ENCODE measurements at regions not wholly inside any gene's neighbourhood (a gene's known extent, or its start where the extent isn't known, plus 50 kb on each side); places are given as distances from the start of the nearest gene placed in this dataset.
A peak's percentile ranks its signal among the peaks of the same experiment; 100 is the strongest.

DNA sequence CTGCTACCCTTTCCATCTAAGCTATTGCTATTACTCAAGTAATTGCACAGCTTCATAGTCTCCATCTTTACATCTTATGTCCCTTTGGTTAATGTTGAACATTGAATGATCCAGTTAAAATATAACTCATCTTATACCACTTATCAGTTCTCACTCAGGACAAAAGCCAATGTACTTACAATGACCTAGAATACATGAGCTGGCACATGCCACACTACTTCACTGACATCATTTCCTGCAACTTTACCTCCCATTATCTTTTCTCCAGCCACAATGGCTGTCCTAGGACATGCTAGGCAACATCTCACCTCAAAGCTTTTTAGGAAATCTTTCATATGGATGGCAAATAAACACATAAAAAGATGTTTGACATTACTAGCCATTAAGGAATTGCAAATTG is 309.2 kb downstream of the FOXG1 start:
- Histone ChIP-seq H3K4me3 (no peak overlapping the region), H3K4me1 (no peaks in the 10 kb centered on the region), H3K9me3 (no peaks in the 10 kb centered on the region), H3K36me3 (no peaks in the 10 kb centered on the region), H3K27ac (no peak overlapping the region), H3K27me3 (no peaks in the 10 kb centered on the region)
- no peak for DNase-seq (ENCODE audit: low spot score in 2 of 2)
- no peak for TF ChIP-seq POLR2A (IDR thresholded peaks at IDR 0.05)
- TF ChIP-seq POLR2AphosphoS5 (IDR thresholded peaks at IDR 0.05) = no peak
- TF ChIP-seq, protein P1, sequence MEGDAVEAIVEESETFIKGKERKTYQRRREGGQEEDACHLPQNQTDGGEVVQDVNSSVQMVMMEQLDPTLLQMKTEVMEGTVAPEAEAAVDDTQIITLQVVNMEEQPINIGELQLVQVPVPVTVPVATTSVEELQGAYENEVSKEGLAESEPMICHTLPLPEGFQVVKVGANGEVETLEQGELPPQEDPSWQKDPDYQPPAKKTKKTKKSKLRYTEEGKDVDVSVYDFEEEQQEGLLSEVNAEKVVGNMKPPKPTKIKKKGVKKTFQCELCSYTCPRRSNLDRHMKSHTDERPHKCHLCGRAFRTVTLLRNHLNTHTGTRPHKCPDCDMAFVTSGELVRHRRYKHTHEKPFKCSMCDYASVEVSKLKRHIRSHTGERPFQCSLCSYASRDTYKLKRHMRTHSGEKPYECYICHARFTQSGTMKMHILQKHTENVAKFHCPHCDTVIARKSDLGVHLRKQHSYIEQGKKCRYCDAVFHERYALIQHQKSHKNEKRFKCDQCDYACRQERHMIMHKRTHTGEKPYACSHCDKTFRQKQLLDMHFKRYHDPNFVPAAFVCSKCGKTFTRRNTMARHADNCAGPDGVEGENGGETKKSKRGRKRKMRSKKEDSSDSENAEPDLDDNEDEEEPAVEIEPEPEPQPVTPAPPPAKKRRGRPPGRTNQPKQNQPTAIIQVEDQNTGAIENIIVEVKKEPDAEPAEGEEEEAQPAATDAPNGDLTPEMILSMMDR (IDR thresholded peaks at IDR 0.05) = no peak
- TF ChIP-seq EP300 (IDR thresholded peaks at IDR 0.05) = no peak

DNA sequence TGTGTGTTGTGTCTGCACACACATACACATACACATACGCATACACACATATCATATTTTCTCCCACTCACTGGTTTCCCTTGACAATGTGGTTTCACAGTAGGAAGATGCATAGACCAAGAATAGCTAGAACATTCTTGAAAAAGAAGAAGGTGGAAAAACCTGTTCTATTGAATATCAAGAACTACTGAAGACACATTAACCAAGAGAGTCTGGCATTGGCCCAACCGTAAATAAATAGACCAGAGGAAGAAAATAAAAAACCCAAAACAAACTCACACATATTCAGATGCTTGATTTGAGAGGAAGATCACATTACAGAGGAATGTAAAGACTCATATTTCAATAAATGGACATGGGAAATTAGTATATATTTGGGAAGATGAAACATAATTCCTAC is 311.3 kb downstream of the FOXG1 start:
- Histone ChIP-seq H3K27me3 (no peaks in the 10 kb centered on the region), H3K4me1 (no peaks in the 10 kb centered on the region), H3K36me3 (no peaks in the 10 kb centered on the region), H3K9me3 (no peaks in the 10 kb centered on the region), H3K4me3 (no peak overlapping the region), H3K27ac (no peak overlapping the region)
- WGBS = 80% methylated on average over 2 of the region's 2 CpGs
- TF ChIP-seq POLR2A (IDR thresholded peaks at IDR 0.05) (no peak), POLR2AphosphoS5 (IDR thresholded peaks at IDR 0.05) (no peak), EP300 (IDR thresholded peaks at IDR 0.05) (no peak)
- TF ChIP-seq, protein P1 (IDR thresholded peaks at IDR 0.05) = no peak
- DNase-seq (ENCODE audit: low spot score in 2 of 2) = no peak

DNA sequence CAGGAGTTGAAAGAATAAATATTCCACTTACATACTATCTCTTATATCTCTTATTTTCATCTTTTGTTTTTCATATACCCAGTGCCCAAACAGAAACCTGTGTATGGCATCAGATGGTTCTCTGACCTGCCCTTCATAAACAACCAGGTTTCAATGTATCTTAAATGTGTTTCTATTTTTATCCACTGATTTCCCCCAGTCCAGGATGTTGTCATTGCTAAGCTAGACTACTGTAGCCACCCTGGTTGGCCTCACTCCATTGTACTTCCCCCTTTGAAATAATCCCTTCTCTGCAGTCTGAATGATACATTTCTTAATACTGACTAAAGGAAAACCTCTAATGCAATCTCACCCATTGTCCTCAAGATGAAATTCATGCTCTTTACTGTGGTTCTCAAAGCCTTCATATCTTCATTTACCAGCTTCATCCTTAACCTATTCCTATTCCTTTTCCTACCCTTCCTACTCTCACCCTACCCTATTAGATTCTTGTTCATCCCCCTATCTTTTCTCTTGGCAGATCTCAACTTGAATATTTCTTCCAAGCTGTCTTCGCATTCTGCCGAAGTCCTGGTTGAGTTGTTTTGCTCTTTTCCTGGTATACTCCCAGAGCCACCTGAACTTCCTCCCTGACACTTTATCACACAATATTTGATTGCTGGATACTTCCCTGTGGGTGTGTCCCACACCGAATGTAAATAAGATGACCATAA is 312.4 kb downstream of the FOXG1 start:
- DNase-seq (ENCODE audit: low spot score in 2 of 2) = no peak
- Histone ChIP-seq H3K27me3 (no peaks in the 10 kb centered on the region), H3K4me1 (no peaks in the 10 kb centered on the region), H3K36me3 (no peaks in the 10 kb centered on the region), H3K4me3 (no peak overlapping the region), H3K9me3 (no peaks in the 10 kb centered on the region), H3K27ac (no peak overlapping the region)
- TF ChIP-seq, protein P1 (IDR thresholded peaks at IDR 0.05) = no peak
- TF ChIP-seq POLR2A (IDR thresholded peaks at IDR 0.05) (no peak), POLR2AphosphoS5 (IDR thresholded peaks at IDR 0.05) (no peak), EP300 (IDR thresholded peaks at IDR 0.05) (no peak)
- 91% methylated on average over 3 of the region's 3 CpGs for WGBS

DNA sequence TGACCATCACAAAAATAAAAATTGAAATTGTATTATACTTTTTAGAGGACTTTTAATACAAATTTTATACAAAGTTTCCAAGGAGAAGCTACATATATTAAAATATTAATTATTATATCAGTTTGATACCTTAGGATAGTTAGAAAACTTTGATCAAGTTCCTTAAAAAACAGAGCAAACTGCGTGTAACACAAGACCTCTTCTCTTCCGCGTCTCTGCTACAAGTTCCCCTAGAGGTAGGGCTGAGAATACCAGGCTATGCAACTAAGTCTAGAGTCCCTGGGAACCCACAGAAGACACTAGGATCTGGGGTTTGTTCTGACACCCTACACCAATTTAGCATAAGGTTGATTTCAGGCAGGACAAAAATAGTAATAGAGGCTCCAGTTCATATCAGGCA is 319.0 kb downstream of the FOXG1 start:
- Histone ChIP-seq H3K36me3 (no peaks in the 10 kb centered on the region), H3K27me3 (no peaks in the 10 kb centered on the region), H3K4me1 (no peaks in the 10 kb centered on the region), H3K27ac (no peak overlapping the region), H3K4me3 (no peak overlapping the region), H3K9me3 (no peaks in the 10 kb centered on the region)
- WGBS = 38% methylated on average over 3 of the region's 3 CpGs
- DNase-seq (ENCODE audit: low spot score in 2 of 2) = no peak
- TF ChIP-seq POLR2A (IDR thresholded peaks at IDR 0.05) = no peak
- TF ChIP-seq, protein P1 (IDR thresholded peaks at IDR 0.05) = peak in 1 of 2 donors; percentile 12

DNA sequence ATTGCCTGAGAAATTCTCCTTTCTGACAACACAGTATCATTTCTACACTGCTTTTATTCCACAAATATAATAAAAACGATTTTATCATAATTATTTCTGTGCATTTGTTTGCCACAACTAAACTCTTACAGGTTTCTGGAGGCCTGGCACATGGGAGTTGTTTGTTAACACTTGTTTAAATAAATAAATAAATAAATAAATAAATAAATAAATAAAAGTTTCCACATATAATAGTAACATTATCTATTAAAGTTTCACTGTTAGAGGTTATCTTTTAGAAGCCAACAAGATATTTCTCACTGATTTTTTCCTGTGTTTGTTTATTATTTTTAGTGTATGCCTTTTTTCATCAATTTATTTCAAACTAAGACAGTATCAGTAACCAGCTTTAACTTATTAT is 323.3 kb downstream of the FOXG1 start:
- 25% methylated on average over 1 of the region's 1 CpG for WGBS
- Histone ChIP-seq H3K4me1 (no peaks in the 10 kb centered on the region), H3K36me3 (no peaks in the 10 kb centered on the region), H3K27ac (no peak overlapping the region), H3K27me3 (no peaks in the 10 kb centered on the region), H3K4me3 (no peak overlapping the region), H3K9me3 (no peaks in the 10 kb centered on the region)
- no peak for DNase-seq (ENCODE audit: low spot score in 2 of 2)
- TF ChIP-seq EP300 (IDR thresholded peaks at IDR 0.05) = no peak
- TF ChIP-seq, protein P1 (IDR thresholded peaks at IDR 0.05) = no peak
- TF ChIP-seq POLR2AphosphoS5 (IDR thresholded peaks at IDR 0.05) = no peak
- no peak for TF ChIP-seq POLR2A (IDR thresholded peaks at IDR 0.05)

Measured in suprapubic skin (tissue), 4 donors.